GM12892 (cell line): ENCODE measurements at regions not wholly inside any gene's neighbourhood (a gene's known extent, or its start where the extent isn't known, plus 50 kb on each side); places are given as distances from the start of the nearest gene placed in this dataset.

Experiments used
- POLR2A ChIP-seq: IDR thresholded peaks from 2 replicates; pipeline ENCODE4 v1.6.1; 2011; ENCODE audit warnings: low read depth, low read length, control low read depth
- POLR2AphosphoS5 ChIP-seq: IDR thresholded peaks from 2 replicates; pipeline ENCODE4 v1.6.1; 2011; ENCODE audit warnings: low read depth, low read length, control low read depth

DNA sequence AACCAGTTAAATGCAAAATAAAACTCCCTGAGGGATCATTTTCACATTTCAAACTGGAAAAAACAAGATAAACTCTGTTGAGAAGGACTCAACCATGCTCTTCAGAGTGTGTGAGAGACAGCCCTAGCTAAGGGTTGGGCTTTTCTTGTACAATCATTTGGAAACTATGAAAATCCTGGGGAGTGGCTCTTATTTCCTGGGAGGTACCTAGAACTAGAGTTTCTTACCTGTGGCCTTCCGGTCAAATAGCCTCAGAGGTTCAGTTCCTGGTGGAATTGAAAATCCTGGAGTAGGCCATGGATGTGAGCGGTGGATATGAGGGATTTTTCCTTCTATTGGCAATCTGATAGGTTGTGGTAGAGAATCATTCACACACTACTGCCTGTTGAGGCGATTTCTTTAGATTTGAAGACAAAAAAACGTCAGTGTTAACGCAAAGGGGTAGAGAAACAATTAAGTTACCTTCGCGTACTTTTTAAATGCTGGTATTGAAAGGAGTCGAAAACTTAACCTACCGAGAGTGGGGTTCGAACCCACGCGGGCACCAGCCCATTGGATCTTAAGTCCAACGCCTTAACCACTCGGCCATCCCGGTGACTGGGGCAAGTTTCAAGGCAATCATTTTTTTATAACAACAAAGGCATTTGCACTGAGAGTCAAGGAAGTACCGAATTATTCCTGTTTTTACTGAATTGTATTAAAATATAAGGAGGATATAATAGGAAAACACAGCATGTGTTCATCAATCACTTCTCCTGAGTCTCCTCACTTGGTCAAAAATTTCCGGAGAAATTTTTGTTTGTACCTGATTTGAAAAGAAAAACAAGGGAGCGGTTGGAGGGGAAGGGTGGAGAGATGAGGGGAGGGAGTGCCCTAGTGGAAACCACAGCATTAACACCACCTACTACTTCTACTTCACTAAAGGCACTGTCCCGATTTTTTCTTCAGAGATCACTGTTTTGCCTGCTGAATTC lies 191.3 kb downstream of the OR2B2 start:
- no peak for TF ChIP-seq POLR2A
- TF ChIP-seq POLR2AphosphoS5 = no peak
